Caco-2 (cell line): ENCODE measurements at regions not wholly inside any gene's neighbourhood (a gene's known extent, or its start where the extent isn't known, plus 50 kb on each side); places are given as distances from the start of the nearest gene placed in this dataset.

Experiments
- BruUV-seq: library from RNA; stranded (reverse); fragments of 400-500 nt; replicated peaks from 2 replicates; lab custom pipeline; 2021; lab: Mats Ljungman, UMichigan
- CTCF ChIA-PET: fragments of 300-600 bp; sonication (Branson Sonifier 250); formaldehyde crosslinking; loops from one replicate; lab custom pipeline; 2022; ENCODE audit warnings: antibody characterized with exemption; lab: Charles Lee
- POLR2A ChIA-PET: fragments of 300-600 bp; sonication (Branson Sonifier 250); formaldehyde crosslinking; loops from one replicate; lab custom pipeline; 2022; ENCODE audit warnings: antibody characterized with exemption; lab: Charles Lee
- DNase-seq, 2 experiments: peaks; one replicate each; pipeline versions ENCODE4 v3.0.0 to v3.0.0-alpha.2; 2020 to 2022
- H3K27me3 ChIP-seq: replicated peaks from 2 replicates; pipeline ENCODE4 v1.6.0; 2011; ENCODE audit warnings: low read length; ENCODE audit not compliant: control insufficient read depth, insufficient read depth
- H3K36me3 ChIP-seq: 2 replicates; pipeline ENCODE4 v1.5.1; 2011; ENCODE audit warnings: low read length; ENCODE audit not compliant: control insufficient read depth, insufficient read depth
- H3K4me1 ChIP-seq: fragments of 250-450 bp; sonication (Bioruptor Pico); 2 replicates; pipeline ENCODE4 v1.5.1; 2020; ENCODE audit warnings: mild to moderate bottlenecking
- H3K4me3 ChIP-seq: 2 replicates; pipeline ENCODE4 v1.5.1; 2011; ENCODE audit warnings: low read depth, mild to moderate bottlenecking, control low read depth, low read length
- H3K9me3 ChIP-seq: fragments of 250-450 bp; sonication (Bioruptor Pico); 2 replicates; pipeline ENCODE4 v1.5.1; 2020; ENCODE audit warnings: mild to moderate bottlenecking, moderate library complexity
- H3K27ac Mint-ChIP-seq: one replicate; pipeline ENCODE4 v1.8.0; 2022; ENCODE audit warnings: mixed read lengths; ENCODE audit not compliant: unreplicated experiment
- H3K27me3 Mint-ChIP-seq: one replicate; pipeline ENCODE4 v1.8.0; 2022; ENCODE audit warnings: mixed read lengths; ENCODE audit not compliant: insufficient read depth, unreplicated experiment
- H3K36me3 Mint-ChIP-seq: one replicate; pipeline ENCODE4 v1.8.0; 2022; ENCODE audit warnings: mild to moderate bottlenecking, mixed read lengths; ENCODE audit not compliant: insufficient read depth, unreplicated experiment
- H3K4me1 Mint-ChIP-seq: one replicate; pipeline ENCODE4 v1.8.0; 2022; ENCODE audit warnings: low read depth, mixed read lengths; ENCODE audit not compliant: unreplicated experiment
- H3K4me3 Mint-ChIP-seq: one replicate; pipeline ENCODE4 v1.8.0; 2022; ENCODE audit warnings: mild to moderate bottlenecking, moderate library complexity, mixed read lengths; ENCODE audit not compliant: unreplicated experiment
- H3K9me3 Mint-ChIP-seq: one replicate; pipeline ENCODE4 v1.8.0; 2022; ENCODE audit warnings: mixed read lengths; ENCODE audit not compliant: unreplicated experiment
- CTCF ChIP-seq, 2 experiments: fragments of 200-600 bp in 1 of 2; IDR thresholded peaks; 1 replicate in 1 of 2; 2 replicates in 1 of 2; pipeline versions ENCODE4 v1.5.1 to v1.8.0; 2011 to 2022; ENCODE audit warnings: antibody characterized with exemption in 1 of 2, control low read depth in 1 of 2, inconsistent platforms in 1 of 2, low read depth in 1 of 2, low read length in 1 of 2, mild to moderate bottlenecking in 1 of 2, moderate library complexity in 1 of 2; ENCODE audit not compliant: insufficient read depth in 1 of 2, severe bottlenecking in 1 of 2, unreplicated experiment in 1 of 2
- intact Hi-C: fragments of 100-400 bp; cut with micrococcal nuclease; formaldehyde crosslinking; loops from one replicate; pipeline ENCODE4 v1.10.0; 2022; ENCODE audit not compliant: unreplicated experiment

GRCh38 chr4:4593596-4594284 lies 51.9 kb upstream of the STX18 start:
- Mint-ChIP-seq H3K4me3 (no peak overlapping the region), H3K27ac (peak overlapping the region; percentile 22), H3K4me1 (no peaks in the 10 kb centered on the region), H3K27me3 (no peaks in the 10 kb centered on the region), H3K36me3 (no peaks in the 10 kb centered on the region), H3K9me3 (no peaks in the 10 kb centered on the region)
- intact Hi-C loops = loop anchor here (10.0 kb wide), 1 partner anchor 271 kb away; no protein-coding TSS in a partner anchor
- no peak for TF ChIP-seq CTCF (IDR thresholded peaks at IDR 0.05; ENCODE audit: insufficient read depth in 1 of 2, low read depth in 1 of 2, low read length in 1 of 2, severe bottlenecking in 1 of 2, unreplicated experiment in 1 of 2)
- H3K4me3 ChIP-seq = no peak overlapping the region
- no peak for DNase-seq
- H3K27me3 ChIP-seq = no peaks in the 10 kb centered on the region
- H3K36me3 ChIP-seq = no peaks in the 10 kb centered on the region
- ChIA-PET POLR2A (no interaction called here), CTCF (no interaction called here)
- BruUV-seq = no TSS peak
- H3K9me3 ChIP-seq = no peaks in the 10 kb centered on the region
- no peaks in the 10 kb centered on the region for H3K4me1 ChIP-seq

GRCh38 chr4:4592414-4592813 lies 50.6 kb upstream of the STX18 start:
- no peak for DNase-seq
- H3K4me1 Mint-ChIP-seq = no peaks in the 10 kb centered on the region
- no peak for TF ChIP-seq CTCF (IDR thresholded peaks at IDR 0.05; ENCODE audit: insufficient read depth in 1 of 2, low read depth in 1 of 2, low read length in 1 of 2, severe bottlenecking in 1 of 2, unreplicated experiment in 1 of 2)
- intact Hi-C loops = loop anchor here (10.0 kb wide), 1 partner anchor 272 kb away; no protein-coding TSS in a partner anchor
- no peaks in the 10 kb centered on the region for H3K9me3 Mint-ChIP-seq
- H3K36me3 ChIP-seq = no peaks in the 10 kb centered on the region
- H3K9me3 ChIP-seq = no peaks in the 10 kb centered on the region
- no peaks in the 10 kb centered on the region for H3K4me1 ChIP-seq
- BruUV-seq = no TSS peak
- CTCF ChIA-PET = no interaction called here
- no peak overlapping the region for H3K4me3 Mint-ChIP-seq
- H3K27me3 ChIP-seq = no peaks in the 10 kb centered on the region
- H3K36me3 Mint-ChIP-seq = no peaks in the 10 kb centered on the region
- no peaks in the 10 kb centered on the region for H3K27me3 Mint-ChIP-seq
- no peak overlapping the region for H3K4me3 ChIP-seq
- H3K27ac Mint-ChIP-seq = no peak overlapping the region
- POLR2A ChIA-PET = no interaction called here
